ENCODE measurements at regions not wholly inside any gene's neighbourhood (a gene's known extent, or its start where the extent isn't known, plus 50 kb on each side); places are given as distances from the start of the nearest gene placed in this dataset.

DNA sequence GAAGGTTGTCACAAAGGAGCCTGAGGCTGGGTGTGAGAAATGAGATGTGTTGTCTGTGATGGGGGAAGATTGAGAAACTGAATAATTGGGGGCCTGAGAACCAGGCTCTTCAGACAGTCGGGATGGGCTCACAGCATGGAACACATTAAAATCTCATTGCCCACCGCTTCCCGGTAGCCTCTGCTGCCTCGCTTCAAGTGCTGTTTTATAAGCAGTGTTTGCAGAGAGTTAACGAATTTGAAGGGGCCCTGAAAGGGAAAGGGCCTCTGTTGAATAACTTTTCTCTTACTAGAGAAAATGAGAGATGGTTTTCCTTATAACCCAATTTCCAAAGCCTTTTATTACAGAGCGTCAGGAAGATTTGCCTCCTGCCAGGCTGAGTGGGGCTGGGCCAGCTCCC, 258.8 kb upstream of the ASIC2 start:
- no peaks in the 10 kb centered on the region for H3K9me3 ChIP-seq (replicated peaks in 1 of 3)
- TF ChIP-seq POLR2A (IDR thresholded peaks at IDR 0.05): no peak
- TF ChIP-seq, protein P1, sequence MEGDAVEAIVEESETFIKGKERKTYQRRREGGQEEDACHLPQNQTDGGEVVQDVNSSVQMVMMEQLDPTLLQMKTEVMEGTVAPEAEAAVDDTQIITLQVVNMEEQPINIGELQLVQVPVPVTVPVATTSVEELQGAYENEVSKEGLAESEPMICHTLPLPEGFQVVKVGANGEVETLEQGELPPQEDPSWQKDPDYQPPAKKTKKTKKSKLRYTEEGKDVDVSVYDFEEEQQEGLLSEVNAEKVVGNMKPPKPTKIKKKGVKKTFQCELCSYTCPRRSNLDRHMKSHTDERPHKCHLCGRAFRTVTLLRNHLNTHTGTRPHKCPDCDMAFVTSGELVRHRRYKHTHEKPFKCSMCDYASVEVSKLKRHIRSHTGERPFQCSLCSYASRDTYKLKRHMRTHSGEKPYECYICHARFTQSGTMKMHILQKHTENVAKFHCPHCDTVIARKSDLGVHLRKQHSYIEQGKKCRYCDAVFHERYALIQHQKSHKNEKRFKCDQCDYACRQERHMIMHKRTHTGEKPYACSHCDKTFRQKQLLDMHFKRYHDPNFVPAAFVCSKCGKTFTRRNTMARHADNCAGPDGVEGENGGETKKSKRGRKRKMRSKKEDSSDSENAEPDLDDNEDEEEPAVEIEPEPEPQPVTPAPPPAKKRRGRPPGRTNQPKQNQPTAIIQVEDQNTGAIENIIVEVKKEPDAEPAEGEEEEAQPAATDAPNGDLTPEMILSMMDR (IDR thresholded peaks at IDR 0.05): no peak
- H3K4me1 ChIP-seq (replicated peaks in 1 of 2): no peaks in the 10 kb centered on the region
- no peaks in the 10 kb centered on the region for H3K27me3 ChIP-seq
- no peaks in the 10 kb centered on the region for H3K36me3 ChIP-seq (replicated peaks in 1 of 2)
- no peak for DNase-seq
- no peak overlapping the region for H3K27ac ChIP-seq
- intact Hi-C loops (cut with DNase I): no loop called here
- WGBS, 4 donors: 45 to 57% (median 51%) methylated on average over 6 of the region's 6 CpGs
- H3K4me3 ChIP-seq: no peak overlapping the region

DNA sequence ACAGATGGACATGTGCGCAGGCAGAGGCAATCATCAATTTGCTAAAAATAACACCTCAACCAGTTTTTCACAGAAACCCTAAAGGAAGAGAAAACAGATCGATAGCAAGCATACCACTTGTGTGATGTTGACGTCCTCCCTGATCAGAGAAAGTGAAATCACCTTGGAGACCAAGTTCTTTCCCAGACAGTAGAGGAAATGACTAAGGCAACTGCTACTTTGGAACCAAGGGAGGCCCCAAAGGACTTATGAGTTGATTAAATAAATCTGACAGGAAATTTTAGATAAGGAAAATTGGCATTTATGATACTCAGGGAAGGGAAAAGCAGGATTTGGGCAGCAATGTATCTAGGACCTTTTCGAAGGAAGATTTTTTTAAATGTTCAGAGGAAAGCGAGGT, 267.1 kb upstream of the ASIC2 start:
- Histone ChIP-seq H3K4me1 (replicated peaks in 1 of 2) (no peaks in the 10 kb centered on the region), H3K4me3 (no peak overlapping the region), H3K27ac (no peak overlapping the region), H3K27me3 (no peaks in the 10 kb centered on the region), H3K36me3 (replicated peaks in 1 of 2) (no peaks in the 10 kb centered on the region), H3K9me3 (replicated peaks in 1 of 3) (no peaks in the 10 kb centered on the region)
- DNase-seq: no peak
- WGBS, 4 donors: 57 to 72% (median 66%) methylated on average over 5 of the region's 5 CpGs
- TF ChIP-seq, protein P1 (IDR thresholded peaks at IDR 0.05): no peak
- no peak for TF ChIP-seq POLR2A (IDR thresholded peaks at IDR 0.05)
- intact Hi-C loops (cut with DNase I): no loop called here

- Histone ChIP-seq H3K4me3 (no peak overlapping the region), H3K9me3 (replicated peaks in 1 of 3) (no peaks in the 10 kb centered on the region), H3K4me1 (replicated peaks in 1 of 2) (no peaks in the 10 kb centered on the region), H3K27me3 (no peaks in the 10 kb centered on the region), H3K27ac (no peak overlapping the region), H3K36me3 (replicated peaks in 1 of 2) (no peaks in the 10 kb centered on the region)
- DNase-seq: no peak
- intact Hi-C loops (cut with DNase I): no loop called here
- TF ChIP-seq POLR2A (IDR thresholded peaks at IDR 0.05): no peak
- TF ChIP-seq, protein P1 (IDR thresholded peaks at IDR 0.05): no peak
- WGBS, 4 donors: 81 to 93% (median 82%) methylated on average over 3 of the region's 3 CpGs
Measured at GRCh38 chr17:33560871-33561270, 267.8 kb upstream of the ASIC2 start.

- no peaks in the 10 kb centered on the region for H3K9me3 ChIP-seq (replicated peaks in 1 of 3)
- H3K4me1 ChIP-seq (replicated peaks in 1 of 2): no peaks in the 10 kb centered on the region
- H3K27me3 ChIP-seq: no peaks in the 10 kb centered on the region
- no peak for TF ChIP-seq POLR2A (IDR thresholded peaks at IDR 0.05)
- TF ChIP-seq, protein P1 (IDR thresholded peaks at IDR 0.05): no peak
- no peak for DNase-seq
- no peaks in the 10 kb centered on the region for H3K36me3 ChIP-seq (replicated peaks in 1 of 2)
- intact Hi-C loops (cut with DNase I): no loop called here
- H3K27ac ChIP-seq: no peak overlapping the region
- H3K4me3 ChIP-seq: no peak overlapping the region
- 44 to 64% (median 48%) methylated on average over 11 of the region's 11 CpGs for whole genome bisulfite sequencing, 4 donors
Measured at GRCh38 chr17:33561569-33562334, 268.7 kb upstream of the ASIC2 start.
